H9 (cell line): ENCODE measurements at regions not wholly inside any gene's neighbourhood (a gene's known extent, or its start where the extent isn't known, plus 50 kb on each side); places are given as distances from the start of the nearest gene placed in this dataset.

Source experiments
- DNase-seq: peaks from one replicate; pipeline ENCODE4 v3.0.0-alpha.2; 2017
- H2AFZ ChIP-seq: one replicate; pipeline ENCODE4 v1.6.1; 2013; ENCODE audit warnings: mild to moderate bottlenecking, low read length, control low read depth, moderate library complexity
- H2AK5ac ChIP-seq: 2 replicates; pipeline ENCODE4 v1.6.1; 2013; ENCODE audit warnings: low read length, control low read depth, mixed read lengths; ENCODE audit not compliant: insufficient read length
- H2BK120ac ChIP-seq: one replicate; pipeline ENCODE4 v1.6.1; 2013; ENCODE audit warnings: low read depth, mild to moderate bottlenecking, low read length, control low read depth, inconsistent platforms; ENCODE audit not compliant: poor library complexity, severe bottlenecking
- H2BK12ac ChIP-seq: 2 replicates; pipeline ENCODE4 v1.6.1; 2013; ENCODE audit warnings: low read length, control low read depth, mixed read lengths, low read depth; ENCODE audit not compliant: insufficient read length
- H2BK15ac ChIP-seq: 2 replicates; pipeline ENCODE4 v1.6.1; 2013; ENCODE audit warnings: low read depth, low read length, control low read depth
- H2BK20ac ChIP-seq: one replicate; pipeline ENCODE4 v1.6.1; 2013; ENCODE audit warnings: low read depth, mild to moderate bottlenecking, low read length, control low read depth, inconsistent platforms; ENCODE audit not compliant: poor library complexity, severe bottlenecking
- H2BK5ac ChIP-seq: 2 replicates; pipeline ENCODE4 v1.6.1; 2013; ENCODE audit warnings: low read length, control low read depth, mixed read lengths; ENCODE audit not compliant: insufficient read length
- H3K14ac ChIP-seq: 2 replicates; pipeline ENCODE4 v1.6.1; 2013; ENCODE audit warnings: low read length, control low read depth; ENCODE audit not compliant: insufficient read depth
- H3K18ac ChIP-seq: 2 replicates; pipeline ENCODE4 v1.6.1; 2013; ENCODE audit warnings: low read depth, mild to moderate bottlenecking, mixed read lengths, low read length, control low read depth; ENCODE audit not compliant: insufficient read length
- H3K23ac ChIP-seq: 2 replicates; pipeline ENCODE4 v1.6.1; 2013; ENCODE audit warnings: low read length, control low read depth, mixed read lengths, low read depth; ENCODE audit not compliant: insufficient read length
- H3K23me2 ChIP-seq: 2 replicates; pipeline ENCODE4 v1.6.1; 2013; ENCODE audit warnings: low read depth, mild to moderate bottlenecking, mixed read lengths, low read length, control low read depth; ENCODE audit not compliant: insufficient read length, poor library complexity, severe bottlenecking
- H3K27ac ChIP-seq: 2 replicates; pipeline ENCODE4 v1.5.1; 2013; ENCODE audit warnings: low read length, control low read depth, mixed read lengths, low read depth; ENCODE audit not compliant: insufficient read length
- H3K27me3 ChIP-seq: 2 replicates; pipeline ENCODE4 v1.6.1; 2013; ENCODE audit warnings: low read length, control low read depth, inconsistent platforms; ENCODE audit not compliant: insufficient read depth
- H3K4ac ChIP-seq: 2 replicates; pipeline ENCODE4 v1.6.1; 2013; ENCODE audit warnings: low read depth, mild to moderate bottlenecking, control low read depth, inconsistent platforms, low read length, moderate library complexity
- H3K4me1 ChIP-seq: 2 replicates; pipeline ENCODE4 v1.6.1; 2013; ENCODE audit warnings: low read length, control low read depth, inconsistent platforms; ENCODE audit not compliant: insufficient read depth
- H3K4me2 ChIP-seq: 2 replicates; pipeline ENCODE4 v1.6.1; 2013; ENCODE audit warnings: low read length, control low read depth, mixed read lengths; ENCODE audit not compliant: insufficient read length, insufficient read depth
- H3K56ac ChIP-seq: 2 replicates; pipeline ENCODE4 v1.6.1; 2013; ENCODE audit warnings: low read depth, mild to moderate bottlenecking, mixed read lengths, low read length, control low read depth; ENCODE audit not compliant: insufficient read length
- H3K79me1 ChIP-seq: 2 replicates; pipeline ENCODE4 v1.6.1; 2013; ENCODE audit warnings: low read depth, mild to moderate bottlenecking, moderate library complexity, low read length, control low read depth, inconsistent platforms; ENCODE audit not compliant: insufficient read depth, poor library complexity, severe bottlenecking
- H3K79me2 ChIP-seq: 2 replicates; pipeline ENCODE4 v1.6.1; 2013; ENCODE audit warnings: low read length, control low read depth, inconsistent platforms; ENCODE audit not compliant: insufficient read depth
- H3K9ac ChIP-seq: 2 replicates; pipeline ENCODE4 v1.6.1; 2013; ENCODE audit warnings: low read length, control low read depth, mixed read lengths; ENCODE audit not compliant: insufficient read length; ENCODE audit errors: extremely low read depth
- H3K9me3 ChIP-seq: one replicate; pipeline ENCODE4 v1.6.1; 2013; ENCODE audit warnings: low read depth, low read length, inconsistent platforms; ENCODE audit not compliant: control insufficient read depth
- H3T11ph ChIP-seq: one replicate; pipeline ENCODE4 v1.6.1; 2013; ENCODE audit warnings: mild to moderate bottlenecking, low read length, control low read depth, inconsistent platforms
- H4K20me1 ChIP-seq: one replicate; pipeline ENCODE4 v1.6.1; 2013; ENCODE audit not compliant: control insufficient read depth, insufficient read length, insufficient read depth
- H4K5ac ChIP-seq: 2 replicates; pipeline ENCODE4 v1.6.1; 2013; ENCODE audit warnings: low read depth, mild to moderate bottlenecking, mixed read lengths, low read length, control low read depth; ENCODE audit not compliant: insufficient read length
- H4K8ac ChIP-seq: replicated peaks from 2 replicates; pipeline ENCODE4 v1.6.1; 2013; ENCODE audit warnings: low read length, control low read depth, mixed read lengths, low read depth; ENCODE audit not compliant: insufficient read length
- H4K91ac ChIP-seq: 2 replicates; pipeline ENCODE4 v1.6.1; 2013; ENCODE audit warnings: low read depth, mild to moderate bottlenecking, moderate library complexity, mixed read lengths, low read length, control low read depth; ENCODE audit not compliant: insufficient read length
- H3K27ac Mint-ChIP-seq, 3 experiments: 2 replicates in 2 of 3; 3 replicates in 1 of 3; pipeline ENCODE4 v1.8.0; 2020 to 2021; ENCODE audit warnings: mixed read lengths in 3 of 3, mild to moderate bottlenecking in 1 of 3, moderate library complexity in 1 of 3
- H3K27me3 Mint-ChIP-seq: 2 replicates; pipeline ENCODE4 v1.8.0; 2021; ENCODE audit warnings: low read depth, mild to moderate bottlenecking, moderate library complexity, mixed read lengths
- H3K36me3 Mint-ChIP-seq, 3 experiments: 2 replicates in 2 of 3; 3 replicates in 1 of 3; pipeline ENCODE4 v1.8.0; 2020 to 2021; ENCODE audit warnings: low read depth in 3 of 3, mixed read lengths in 3 of 3; ENCODE audit not compliant: insufficient read depth in 1 of 3
- H3K4me1 Mint-ChIP-seq, 2 experiments: 2 replicates each; pipeline ENCODE4 v1.8.0; 2020; ENCODE audit warnings: mixed read lengths in 2 of 2
- H3K4me3 Mint-ChIP-seq, 2 experiments: 2 replicates in 1 of 2; 3 replicates in 1 of 2; pipeline ENCODE4 v1.8.0; 2020 to 2021; ENCODE audit warnings: mild to moderate bottlenecking in 2 of 2, mixed read lengths in 2 of 2, moderate library complexity in 1 of 2
- H3K9me3 Mint-ChIP-seq, 2 experiments: 2 replicates in 1 of 2; 3 replicates in 1 of 2; pipeline ENCODE4 v1.8.0; 2020; ENCODE audit warnings: mild to moderate bottlenecking in 2 of 2, mixed read lengths in 2 of 2, moderate library complexity in 1 of 2
- WGBS: extraction: QIAGEN DNeasy Blood & Tissue Kit; methylation state at CpG from one replicate; pipeline ENCODE4 v1.1.7; 2013; ENCODE audit warnings: missing lambda C conversion rate, low lambda C conversion rate, mixed read lengths; ENCODE audit not compliant: insufficient read length; ENCODE audit errors: extremely low coverage; 5-methylcytosine and 5-hydroxymethylcytosine counted together
- TF ChIP-seq, protein P1 (sequence below): fragments of 200-600 bp; sonication (generic); conservative IDR thresholded peaks from 3 replicates; pipeline ENCODE4 v1.8.0; 2021; ENCODE audit warnings: antibody characterized with exemption, mild to moderate bottlenecking

DNA sequence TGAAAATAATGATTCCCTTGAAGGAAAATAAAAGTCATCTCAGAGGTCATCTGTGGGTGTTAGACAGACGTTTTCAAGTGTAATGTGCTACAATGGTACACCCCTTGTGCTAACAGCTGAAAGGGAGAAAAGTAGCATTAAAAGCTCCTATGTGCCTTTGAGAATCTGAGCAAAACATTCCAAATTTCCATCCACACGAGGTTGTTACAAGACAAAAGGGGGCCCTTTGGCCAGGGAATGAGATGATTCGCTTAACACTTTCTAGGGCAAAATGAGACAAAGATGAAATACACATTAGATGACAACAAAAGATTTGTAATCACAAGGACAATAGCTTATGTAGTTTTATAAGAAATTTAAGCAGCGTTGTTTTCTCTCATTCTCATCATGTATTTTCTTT, 303.6 kb downstream of the LMX1A start:
- H3K27me3 ChIP-seq, result no peaks in the 10 kb centered on the region
- Mint-ChIP-seq H3K4me1 (peaks cover 15 to 29% of the 10 kb centered on the region in 2 experiments), H3K27me3 (peaks cover 10% of the 10 kb centered on the region), H3K27ac (no peak overlapping the region; a peak in 1 of 7 replicates), H3K4me3 (no peak overlapping the region), H3K9me3 (no peaks in the 10 kb centered on the region; a peak in 1 of 5 replicates), H3K36me3 (peaks cover 0 to 2% (median 0%) of the 10 kb centered on the region in 3 experiments; a peak in 2 of 7 replicates)
- H2BK5ac ChIP-seq, result no peak overlapping the region
- no peaks in the 10 kb centered on the region for H3K23me2 ChIP-seq
- TF ChIP-seq, protein P1, sequence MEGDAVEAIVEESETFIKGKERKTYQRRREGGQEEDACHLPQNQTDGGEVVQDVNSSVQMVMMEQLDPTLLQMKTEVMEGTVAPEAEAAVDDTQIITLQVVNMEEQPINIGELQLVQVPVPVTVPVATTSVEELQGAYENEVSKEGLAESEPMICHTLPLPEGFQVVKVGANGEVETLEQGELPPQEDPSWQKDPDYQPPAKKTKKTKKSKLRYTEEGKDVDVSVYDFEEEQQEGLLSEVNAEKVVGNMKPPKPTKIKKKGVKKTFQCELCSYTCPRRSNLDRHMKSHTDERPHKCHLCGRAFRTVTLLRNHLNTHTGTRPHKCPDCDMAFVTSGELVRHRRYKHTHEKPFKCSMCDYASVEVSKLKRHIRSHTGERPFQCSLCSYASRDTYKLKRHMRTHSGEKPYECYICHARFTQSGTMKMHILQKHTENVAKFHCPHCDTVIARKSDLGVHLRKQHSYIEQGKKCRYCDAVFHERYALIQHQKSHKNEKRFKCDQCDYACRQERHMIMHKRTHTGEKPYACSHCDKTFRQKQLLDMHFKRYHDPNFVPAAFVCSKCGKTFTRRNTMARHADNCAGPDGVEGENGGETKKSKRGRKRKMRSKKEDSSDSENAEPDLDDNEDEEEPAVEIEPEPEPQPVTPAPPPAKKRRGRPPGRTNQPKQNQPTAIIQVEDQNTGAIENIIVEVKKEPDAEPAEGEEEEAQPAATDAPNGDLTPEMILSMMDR, result no peak
- no peak overlapping the region for H4K91ac ChIP-seq
- peaks cover 2% of the 10 kb centered on the region; the same call in 1 of the 2 replicates for H3K4me1 ChIP-seq
- H3T11ph ChIP-seq, result no peak overlapping the region
- no peak overlapping the region for H2BK15ac ChIP-seq
- no peak overlapping the region for H2BK12ac ChIP-seq
- H2AFZ ChIP-seq, result no peak overlapping the region
- no peak overlapping the region for H3K4me2 ChIP-seq
- DNase-seq, result no peak
- no peak overlapping the region for H3K23ac ChIP-seq
- no peak overlapping the region for H2AK5ac ChIP-seq
- H3K56ac ChIP-seq, result no peak overlapping the region
- no peak overlapping the region for H2BK120ac ChIP-seq
- no peak overlapping the region for H4K8ac ChIP-seq
- H3K14ac ChIP-seq, result no peak overlapping the region
- no peak overlapping the region for H4K5ac ChIP-seq
- H2BK20ac ChIP-seq, result no peak overlapping the region
- no peak overlapping the region for H3K9ac ChIP-seq
- H3K79me2 ChIP-seq, result no peaks in the 10 kb centered on the region
- no peak overlapping the region for H3K27ac ChIP-seq
- H3K9me3 ChIP-seq, result no peaks in the 10 kb centered on the region
- H4K20me1 ChIP-seq, result no peaks in the 10 kb centered on the region
- no peak overlapping the region for H3K18ac ChIP-seq
- no CpG with 5 or more reads among the region's 4 CpGs for WGBS
- H3K4ac ChIP-seq, result no peak overlapping the region
- H3K79me1 ChIP-seq, result no peaks in the 10 kb centered on the region
